Pons (tissue), 1 donor: ENCODE measurements at regions not wholly inside any gene's neighbourhood (a gene's known extent, or its start where the extent isn't known, plus 50 kb on each side); places are given as distances from the start of the nearest gene placed in this dataset.
"Not testable (repeated sequence)": the region's sequence is repeated elsewhere in the genome, so short reads cannot be mapped to it uniquely, and the experiment has no call there.

Experiments used
- DNase-seq: peaks from one replicate; pipeline ENCODE4 v3.0.0-alpha.2; 2016; ENCODE audit warnings: low spot score

- no peak for DNase-seq
Measured at GRCh38 chr22:23437779-23438178, 142.3 kb downstream of the IGLL1 start.

- not testable (repeated sequence) for DNase-seq
Measured at GRCh38 chr22:23437107-23437395, 143.0 kb downstream of the IGLL1 start.

- DNase-seq, result not testable (repeated sequence)
Measured at GRCh38 chr22:23436354-23437106, 143.6 kb downstream of the IGLL1 start.

- DNase-seq, result not testable (repeated sequence)
Measured at GRCh38 chr22:23435186-23435585, 144.9 kb downstream of the IGLL1 start.

- not testable (repeated sequence) for DNase-seq
Measured at GRCh38 chr22:23434198-23434830, 145.8 kb downstream of the IGLL1 start.

GRCh38 chr22:23433127-23434005 is 146.7 kb downstream of the IGLL1 start:
- DNase-seq, result not testable (repeated sequence)

GRCh38 chr22:23432719-23433118 is 147.4 kb downstream of the IGLL1 start:
- DNase-seq, result not testable (repeated sequence)

GRCh38 chr22:23431337-23432072 is 148.6 kb downstream of the IGLL1 start:
- peak; percentile 15 for DNase-seq

GRCh38 chr22:23424551-23425068 is 155.5 kb downstream of the IGLL1 start:
- DNase-seq, result not testable (repeated sequence)

GRCh38 chr22:23424031-23424430 is 156.1 kb downstream of the IGLL1 start:
- DNase-seq, result no peak

GRCh38 chr22:23422281-23422680 is 157.8 kb downstream of the IGLL1 start:
- not testable (repeated sequence) for DNase-seq

GRCh38 chr22:23421300-23421699 is 158.8 kb downstream of the IGLL1 start:
- not testable (repeated sequence) for DNase-seq

GRCh38 chr22:23419931-23420330 is 160.2 kb downstream of the IGLL1 start:
- DNase-seq, result no peak

GRCh38 chr22:23419171-23419570 is 160.9 kb downstream of the IGLL1 start:
- DNase-seq, result no peak

GRCh38 chr22:23418159-23418788 is 161.8 kb downstream of the IGLL1 start:
- DNase-seq, result no peak

GRCh38 chr22:23417327-23417726 is 162.8 kb downstream of the IGLL1 start:
- not testable (repeated sequence) for DNase-seq

GRCh38 chr22:23416169-23416690 is 163.9 kb downstream of the IGLL1 start:
- not testable (repeated sequence) for DNase-seq

- DNase-seq, result no peak
Measured at GRCh38 chr22:23415490-23415851, 164.6 kb downstream of the IGLL1 start.

GRCh38 chr22:23414727-23415489 is 165.2 kb downstream of the IGLL1 start:
- no peak for DNase-seq

- no peak for DNase-seq
Measured at GRCh38 chr22:23411739-23412138, 168.4 kb downstream of the IGLL1 start.
